Endodermal cell (in vitro differentiated cells): ENCODE measurements at regions not wholly inside any gene's neighbourhood (a gene's known extent, or its start where the extent isn't known, plus 50 kb on each side); places are given as distances from the start of the nearest gene placed in this dataset.
"Not testable (repeated sequence)": the region's sequence is repeated elsewhere in the genome, so short reads cannot be mapped to it uniquely, and the experiment has no call there.

Experiments
- DNase-seq: peaks from one replicate; pipeline ENCODE4 v3.0.0-alpha.2; 2017
- H3K27ac ChIP-seq: 2 replicates; pipeline ENCODE4 v1.5.1; 2013; ENCODE audit warnings: mild to moderate bottlenecking, low read depth, low read length, moderate library complexity
- H3K27me3 ChIP-seq: 2 replicates; pipeline ENCODE4 v1.6.1; 2013; ENCODE audit warnings: mild to moderate bottlenecking, low read length, moderate library complexity; ENCODE audit not compliant: insufficient read depth, control insufficient read depth, poor library complexity, severe bottlenecking
- H3K36me3 ChIP-seq: 2 replicates; pipeline ENCODE4 v1.7.0; 2013; ENCODE audit warnings: mild to moderate bottlenecking, low read length, moderate library complexity; ENCODE audit not compliant: control insufficient read depth, insufficient read depth
- H3K4me1 ChIP-seq: one replicate; pipeline ENCODE4 v1.7.0; 2013; ENCODE audit warnings: low read length; ENCODE audit not compliant: control insufficient read depth, insufficient read depth
- H3K4me3 ChIP-seq: 2 replicates; pipeline ENCODE4 v1.5.1; 2013; ENCODE audit warnings: mild to moderate bottlenecking, low read length, moderate library complexity
- H3K9ac ChIP-seq: 2 replicates; pipeline ENCODE4 v1.6.1; 2013; ENCODE audit warnings: mild to moderate bottlenecking, low read length, moderate library complexity; ENCODE audit not compliant: poor library complexity, severe bottlenecking; ENCODE audit errors: extremely low read depth
- H3K9me3 ChIP-seq: 2 replicates; pipeline ENCODE4 v1.6.1; 2013; ENCODE audit warnings: mild to moderate bottlenecking, low read length, moderate library complexity; ENCODE audit not compliant: control insufficient read depth
- H3K27ac Mint-ChIP-seq: 2 replicates; pipeline ENCODE4 v1.8.0; 2020; ENCODE audit warnings: mixed read lengths
- H3K27me3 Mint-ChIP-seq: 2 replicates; pipeline ENCODE4 v1.8.0; 2021; ENCODE audit warnings: mild to moderate bottlenecking, mixed read lengths; ENCODE audit not compliant: insufficient read depth
- H3K36me3 Mint-ChIP-seq: 2 replicates; pipeline ENCODE4 v1.8.0; 2020; ENCODE audit warnings: low read depth, mixed read lengths
- H3K4me1 Mint-ChIP-seq: 2 replicates; pipeline ENCODE4 v1.8.0; 2020; ENCODE audit warnings: mixed read lengths
- H3K4me3 Mint-ChIP-seq: 2 replicates; pipeline ENCODE4 v1.8.0; 2020; ENCODE audit warnings: mild to moderate bottlenecking, moderate library complexity, mixed read lengths
- H3K9me3 Mint-ChIP-seq: 2 replicates; pipeline ENCODE4 v1.8.0; 2020; ENCODE audit warnings: mild to moderate bottlenecking, mixed read lengths
- WGBS, 2 experiments: methylation state at CpG; one replicate each; pipeline versions ENCODE4 v1.1.5 to v1.1.7; 2013; ENCODE audit warnings: missing lambda C conversion rate in 2 of 2, mixed read lengths in 1 of 2; ENCODE audit not compliant: insufficient coverage in 1 of 2, insufficient read length in 1 of 2; 5-methylcytosine and 5-hydroxymethylcytosine counted together

GRCh38 chr2:87239558-87240215 is 218.0 kb upstream of the PLGLB1 start:
- not testable (repeated sequence) for H3K36me3 Mint-ChIP-seq, H3K27ac Mint-ChIP-seq, H3K4me3 Mint-ChIP-seq, H3K27me3 ChIP-seq, H3K4me1 Mint-ChIP-seq, H3K9me3 ChIP-seq, H3K4me1 ChIP-seq, H3K4me3 ChIP-seq, H3K9me3 Mint-ChIP-seq, H3K36me3 ChIP-seq, H3K9ac ChIP-seq, DNase-seq, H3K27ac ChIP-seq, H3K27me3 Mint-ChIP-seq
- 84% methylated on average over 7 of the region's 8 CpGs; no CpG with 5 or more reads in 1 of the 2 experiments for WGBS, 2 experiments

GRCh38 chr2:87246066-87246717 is 224.5 kb upstream of the PLGLB1 start:
- not testable (repeated sequence) for H3K9me3 ChIP-seq, H3K27me3 Mint-ChIP-seq, H3K9me3 Mint-ChIP-seq, H3K27me3 ChIP-seq, H3K4me1 Mint-ChIP-seq, H3K9ac ChIP-seq, H3K36me3 ChIP-seq, H3K4me3 Mint-ChIP-seq, H3K27ac Mint-ChIP-seq, H3K4me1 ChIP-seq, H3K36me3 Mint-ChIP-seq, H3K4me3 ChIP-seq, H3K27ac ChIP-seq, DNase-seq
- 65% methylated on average over 6 of the region's 11 CpGs; no CpG with 5 or more reads in 1 of the 2 experiments for WGBS, 2 experiments

GRCh38 chr2:87252046-87252445 is 230.4 kb upstream of the PLGLB1 start:
- H3K27me3 ChIP-seq, H3K9me3 ChIP-seq, H3K4me1 Mint-ChIP-seq, H3K9me3 Mint-ChIP-seq, H3K27me3 Mint-ChIP-seq, H3K4me1 ChIP-seq, H3K36me3 Mint-ChIP-seq, H3K27ac ChIP-seq, H3K27ac Mint-ChIP-seq, H3K4me3 Mint-ChIP-seq, DNase-seq, H3K4me3 ChIP-seq, H3K36me3 ChIP-seq, H3K9ac ChIP-seq: not testable (repeated sequence)
- 83 to 100% methylated on average over 1 of the region's 5 CpGs for WGBS, 2 experiments

- not testable (repeated sequence) for H3K9ac ChIP-seq, H3K27me3 ChIP-seq, H3K4me3 Mint-ChIP-seq, H3K27ac ChIP-seq, H3K4me1 ChIP-seq, H3K27me3 Mint-ChIP-seq, H3K4me3 ChIP-seq, H3K9me3 ChIP-seq, H3K27ac Mint-ChIP-seq, H3K4me1 Mint-ChIP-seq, H3K36me3 Mint-ChIP-seq, H3K36me3 ChIP-seq, DNase-seq, H3K9me3 Mint-ChIP-seq
- WGBS, 2 experiments = no CpG with 5 or more reads among the region's 1 CpG
These were observed 232.9 kb upstream of the PLGLB1 start for GRCh38 chr2:87254562-87254961.

GRCh38 chr2:87255410-87255809 is 233.8 kb upstream of the PLGLB1 start:
- not testable (repeated sequence) for H3K27ac Mint-ChIP-seq, DNase-seq, H3K4me1 ChIP-seq, H3K27ac ChIP-seq, H3K4me1 Mint-ChIP-seq, H3K27me3 Mint-ChIP-seq, H3K9me3 Mint-ChIP-seq, H3K9ac ChIP-seq, H3K36me3 Mint-ChIP-seq, H3K4me3 Mint-ChIP-seq, H3K9me3 ChIP-seq, H3K4me3 ChIP-seq, H3K27me3 ChIP-seq, H3K36me3 ChIP-seq
- WGBS, 2 experiments = 95% methylated on average over 3 of the region's 14 CpGs; no CpG with 5 or more reads in 1 of the 2 experiments

- not testable (repeated sequence) for H3K9me3 ChIP-seq, H3K4me1 ChIP-seq, H3K27ac Mint-ChIP-seq, H3K36me3 ChIP-seq, H3K27ac ChIP-seq, H3K9me3 Mint-ChIP-seq, DNase-seq, H3K27me3 Mint-ChIP-seq, H3K27me3 ChIP-seq, H3K4me3 Mint-ChIP-seq, H3K9ac ChIP-seq, H3K4me1 Mint-ChIP-seq, H3K4me3 ChIP-seq, H3K36me3 Mint-ChIP-seq
- 93% methylated on average over 3 of the region's 7 CpGs; no CpG with 5 or more reads in 1 of the 2 experiments for WGBS, 2 experiments
These were observed 237.2 kb upstream of the PLGLB1 start for GRCh38 chr2:87258887-87259286.

- H3K9me3 Mint-ChIP-seq, H3K27me3 Mint-ChIP-seq, H3K9ac ChIP-seq, H3K4me1 Mint-ChIP-seq, H3K27me3 ChIP-seq, H3K4me1 ChIP-seq, DNase-seq, H3K27ac Mint-ChIP-seq, H3K36me3 Mint-ChIP-seq, H3K36me3 ChIP-seq, H3K4me3 Mint-ChIP-seq, H3K9me3 ChIP-seq, H3K27ac ChIP-seq, H3K4me3 ChIP-seq: not testable (repeated sequence)
- no CpG with 5 or more reads among the region's 4 CpGs for WGBS, 2 experiments
These were observed 240.6 kb upstream of the PLGLB1 start for GRCh38 chr2:87262184-87262702.
